Right kidney (tissue), 1 donor: ENCODE measurements at regions not wholly inside any gene's neighbourhood (a gene's known extent, or its start where the extent isn't known, plus 50 kb on each side); places are given as distances from the start of the nearest gene placed in this dataset.

Experiments
- DNase-seq: peaks from one replicate; pipeline ENCODE4 v3.0.0-alpha.2; 2016

GRCh38 chr22:48336339-48337060 is 1491.2 kb downstream of the BRD1 start:
- DNase-seq: no peak

- DNase-seq: no peak
These were observed 1492.1 kb downstream of the BRD1 start for GRCh38 chr22:48335442-48336139.

- no peak for DNase-seq
These were observed 1492.7 kb downstream of the BRD1 start for GRCh38 chr22:48334971-48335370.

- no peak for DNase-seq
These were observed 1493.6 kb downstream of the BRD1 start for GRCh38 chr22:48333816-48334735.

GRCh38 chr22:48333323-48333763 is 1494.3 kb downstream of the BRD1 start:
- DNase-seq: no peak

- DNase-seq: no peak
These were observed 1495.0 kb downstream of the BRD1 start for GRCh38 chr22:48332438-48333322.

GRCh38 chr22:48331691-48332220 is 1495.9 kb downstream of the BRD1 start:
- no peak for DNase-seq

GRCh38 chr22:48331266-48331665 is 1496.4 kb downstream of the BRD1 start:
- DNase-seq: no peak

GRCh38 chr22:48327721-48328120 is 1500.0 kb downstream of the BRD1 start:
- DNase-seq: no peak

- no peak for DNase-seq
These were observed 1503.9 kb downstream of the BRD1 start for GRCh38 chr22:48323746-48324145.

GRCh38 chr22:48322907-48323306 is 1504.8 kb downstream of the BRD1 start:
- DNase-seq: no peak

- DNase-seq: no peak
These were observed 1505.6 kb downstream of the BRD1 start for GRCh38 chr22:48321986-48322545.

- DNase-seq: peak; percentile 49
These were observed 1506.8 kb downstream of the BRD1 start for GRCh38 chr22:48320683-48321451.

- no peak for DNase-seq
These were observed 1507.5 kb downstream of the BRD1 start for GRCh38 chr22:48320048-48320682.

GRCh38 chr22:48319321-48320047 is 1508.2 kb downstream of the BRD1 start:
- DNase-seq: no peak

- DNase-seq: no peak
These were observed 1508.9 kb downstream of the BRD1 start for GRCh38 chr22:48318575-48319320.

GRCh38 chr22:48318173-48318572 is 1509.5 kb downstream of the BRD1 start:
- DNase-seq: no peak
